Breast epithelium (tissue), 3 donors: ENCODE measurements at regions not wholly inside any gene's neighbourhood (a gene's known extent, or its start where the extent isn't known, plus 50 kb on each side); places are given as distances from the start of the nearest gene placed in this dataset.

Experiments used
- CTCF ChIP-seq, 3 donors: fragments of 450-650 bp; IDR thresholded peaks; one replicate each; pipeline ENCODE4 v1.5.1; 2016 to 2017; ENCODE audit warnings: antibody characterized with exemption in 3 of 3, mild to moderate bottlenecking in 3 of 3, moderate library complexity in 3 of 3
- POLR2A ChIP-seq: fragments of 450-650 bp; IDR thresholded peaks from one replicate; pipeline ENCODE4 v1.6.1; 2016; ENCODE audit warnings: antibody characterized with exemption, mild to moderate bottlenecking, moderate library complexity

- TF ChIP-seq POLR2A (no peak), CTCF (IDR thresholded peaks at IDR 0.05) (no peak)
Observed at GRCh38 chr5:152622628-152623027, 217.5 kb upstream of the NMUR2 start.
